Naive B cell (primary cell): ENCODE measurements at regions not wholly inside any gene's neighbourhood (a gene's known extent, or its start where the extent isn't known, plus 50 kb on each side); places are given as distances from the start of the nearest gene placed in this dataset.
"Not testable (repeated sequence)": the region's sequence is repeated elsewhere in the genome, so short reads cannot be mapped to it uniquely, and the experiment has no call there.

Experiments used
- ATAC-seq, 2 donors: fragments of 150-1000 bp; cut with Tn5 transposase; 2 replicates each; pipeline ENCODE4 v1.10.0; 2021; ENCODE audit warnings: low read depth in 2 of 2, mild to moderate bottlenecking in 2 of 2, moderate library complexity in 2 of 2
- DNase-seq: peaks from one replicate; pipeline ENCODE4 v3.0.0; 2022
- H3K27ac Mint-ChIP-seq, 6 donors: one replicate each; pipeline ENCODE4 v1.8.0; 2020 to 2022; ENCODE audit warnings: mild to moderate bottlenecking in 6 of 6, mixed read lengths in 6 of 6, moderate library complexity in 5 of 6, inconsistent platforms in 2 of 6
- H3K27me3 Mint-ChIP-seq, 3 donors: one replicate each; pipeline ENCODE4 v1.8.0; 2021 to 2022; ENCODE audit warnings: mixed read lengths in 3 of 3, mild to moderate bottlenecking in 1 of 3
- H3K36me3 Mint-ChIP-seq, 2 donors: one replicate each; pipeline ENCODE4 v1.8.0; 2020 to 2022; ENCODE audit warnings: mixed read lengths in 2 of 2, inconsistent platforms in 1 of 2, mild to moderate bottlenecking in 1 of 2
- H3K4me1 Mint-ChIP-seq, 3 donors: one replicate each; pipeline ENCODE4 v1.8.0; 2020 to 2022; ENCODE audit warnings: mixed read lengths in 3 of 3, inconsistent platforms in 1 of 3, mild to moderate bottlenecking in 1 of 3, moderate library complexity in 1 of 3
- H3K4me3 Mint-ChIP-seq, 8 donors: one replicate each; pipeline ENCODE4 v1.8.0; 2020 to 2022; ENCODE audit warnings: mild to moderate bottlenecking in 8 of 8, mixed read lengths in 8 of 8, moderate library complexity in 8 of 8, inconsistent platforms in 2 of 8
- H3K9me3 Mint-ChIP-seq, 7 donors: one replicate each; pipeline ENCODE4 v1.8.0; 2020 to 2022; ENCODE audit warnings: mixed read lengths in 7 of 7, mild to moderate bottlenecking in 5 of 7, inconsistent platforms in 2 of 7, moderate library complexity in 1 of 7

GRCh38 chr7:145497911-145498525, 618.6 kb upstream of the CNTNAP2 start:
- H3K9me3 Mint-ChIP-seq: peaks cover 0 to 9% (median 4%) of the 10 kb centered on the region in 7 donors
- no peaks in the 10 kb centered on the region for H3K27me3 Mint-ChIP-seq
- no peaks in the 10 kb centered on the region for H3K36me3 Mint-ChIP-seq
- DNase-seq (no peak), ATAC-seq (no peak)
- H3K4me1 Mint-ChIP-seq: no peaks in the 10 kb centered on the region
- no peak overlapping the region for H3K27ac Mint-ChIP-seq
- H3K4me3 Mint-ChIP-seq: no peak overlapping the region

- DNase-seq: no peak
Observed at GRCh38 chr7:145490356-145490755, 626.2 kb upstream of the CNTNAP2 start.

GRCh38 chr7:145489609-145490008, 627.0 kb upstream of the CNTNAP2 start:
- H3K4me1 Mint-ChIP-seq: no peaks in the 10 kb centered on the region
- no peak overlapping the region for H3K27ac Mint-ChIP-seq
- H3K4me3 Mint-ChIP-seq: no peak overlapping the region
- H3K27me3 Mint-ChIP-seq: no peaks in the 10 kb centered on the region
- ATAC-seq (no peak), DNase-seq (no peak)
- peaks cover 8 to 31% (median 10%) of the 10 kb centered on the region in 7 donors for H3K9me3 Mint-ChIP-seq
- H3K36me3 Mint-ChIP-seq: no peaks in the 10 kb centered on the region

More at GRCh38 chr7:145490356-145490755, 626.2 kb upstream of the CNTNAP2 start:
- Mint-ChIP-seq H3K4me3 (no peak overlapping the region), H3K4me1 (no peaks in the 10 kb centered on the region), H3K9me3 (peaks cover 8 to 31% (median 10%) of the 10 kb centered on the region in 7 donors), H3K27ac (no peak overlapping the region), H3K27me3 (no peaks in the 10 kb centered on the region), H3K36me3 (no peaks in the 10 kb centered on the region)
- no peak for ATAC-seq

GRCh38 chr7:145488816-145489215, 627.8 kb upstream of the CNTNAP2 start:
- Mint-ChIP-seq H3K27ac (no peak overlapping the region), H3K4me1 (no peaks in the 10 kb centered on the region)

GRCh38 chr7:145481985-145482384, 634.6 kb upstream of the CNTNAP2 start:
- DNase-seq (no peak), ATAC-seq (no peak)
- no peaks in the 10 kb centered on the region for H3K36me3 Mint-ChIP-seq
- no peak overlapping the region for H3K4me3 Mint-ChIP-seq
- H3K27me3 Mint-ChIP-seq: no peaks in the 10 kb centered on the region
- H3K9me3 Mint-ChIP-seq: peaks cover 0 to 8% (median 2%) of the 10 kb centered on the region in 7 donors
- H3K4me1 Mint-ChIP-seq: no peaks in the 10 kb centered on the region
- H3K27ac Mint-ChIP-seq: no peak overlapping the region

More at GRCh38 chr7:145488816-145489215, 627.8 kb upstream of the CNTNAP2 start:
- H3K4me3 Mint-ChIP-seq: no peak overlapping the region
- H3K36me3 Mint-ChIP-seq: no peaks in the 10 kb centered on the region
- DNase-seq: no peak
- peaks cover 7 to 31% (median 8%) of the 10 kb centered on the region in 7 donors for H3K9me3 Mint-ChIP-seq
- H3K27me3 Mint-ChIP-seq: no peaks in the 10 kb centered on the region
- ATAC-seq: no peak

GRCh38 chr7:145478541-145478940, 638.1 kb upstream of the CNTNAP2 start:
- ATAC-seq: no peak
- no peak overlapping the region for H3K4me3 Mint-ChIP-seq
- H3K27ac Mint-ChIP-seq: no peak overlapping the region
- H3K4me1 Mint-ChIP-seq: no peaks in the 10 kb centered on the region
- no peak for DNase-seq
- H3K9me3 Mint-ChIP-seq: peaks cover 0 to 9% (median 4%) of the 10 kb centered on the region in 7 donors
- no peaks in the 10 kb centered on the region for H3K36me3 Mint-ChIP-seq
- no peaks in the 10 kb centered on the region for H3K27me3 Mint-ChIP-seq

GRCh38 chr7:145474009-145474686, 638.3 kb upstream of the TPK1 start:
- Mint-ChIP-seq H3K4me3 (no peak overlapping the region), H3K9me3 (peaks cover 0 to 7% (median 4%) of the 10 kb centered on the region in 7 donors), H3K4me1 (no peaks in the 10 kb centered on the region), H3K36me3 (no peaks in the 10 kb centered on the region), H3K27ac (no peak overlapping the region), H3K27me3 (no peaks in the 10 kb centered on the region)
- DNase-seq (no peak), ATAC-seq (no peak)

GRCh38 chr7:145471883-145472282, 636.0 kb upstream of the TPK1 start:
- no peaks in the 10 kb centered on the region for H3K36me3 Mint-ChIP-seq
- ATAC-seq: no peak
- no peak for DNase-seq
- no peaks in the 10 kb centered on the region for H3K4me1 Mint-ChIP-seq
- H3K9me3 Mint-ChIP-seq: peaks cover 0 to 15% (median 5%) of the 10 kb centered on the region in 7 donors
- no peak overlapping the region for H3K4me3 Mint-ChIP-seq
- no peaks in the 10 kb centered on the region for H3K27me3 Mint-ChIP-seq
- peak overlapping the region in 1 of 6 donors; percentile 83 for H3K27ac Mint-ChIP-seq

GRCh38 chr7:145464287-145464686, 628.4 kb upstream of the TPK1 start:
- no peak overlapping the region for H3K4me3 Mint-ChIP-seq
- DNase-seq (no peak), ATAC-seq (no peak)
- no peaks in the 10 kb centered on the region for H3K36me3 Mint-ChIP-seq
- H3K4me1 Mint-ChIP-seq: no peaks in the 10 kb centered on the region
- no peaks in the 10 kb centered on the region for H3K27me3 Mint-ChIP-seq
- H3K9me3 Mint-ChIP-seq: peaks cover 0 to 14% (median 5%) of the 10 kb centered on the region in 7 donors
- H3K27ac Mint-ChIP-seq: no peak overlapping the region

GRCh38 chr7:145462463-145462862, 626.6 kb upstream of the TPK1 start:
- ATAC-seq: no peak
- Mint-ChIP-seq H3K4me3 (no peak overlapping the region), H3K9me3 (peaks cover 0 to 10% (median 6%) of the 10 kb centered on the region in 7 donors), H3K36me3 (no peaks in the 10 kb centered on the region), H3K27ac (no peak overlapping the region), H3K27me3 (no peaks in the 10 kb centered on the region), H3K4me1 (no peaks in the 10 kb centered on the region)
- DNase-seq: no peak

- no peaks in the 10 kb centered on the region for H3K4me1 Mint-ChIP-seq
- ATAC-seq (no peak), DNase-seq (no peak)
- H3K36me3 Mint-ChIP-seq: no peaks in the 10 kb centered on the region
- no peak overlapping the region for H3K27ac Mint-ChIP-seq
- no peaks in the 10 kb centered on the region for H3K27me3 Mint-ChIP-seq
- H3K9me3 Mint-ChIP-seq: peaks cover 0 to 9% (median 4%) of the 10 kb centered on the region in 7 donors
- H3K4me3 Mint-ChIP-seq: no peak overlapping the region
Observed at GRCh38 chr7:145434811-145435210, 599.0 kb upstream of the TPK1 start.

- DNase-seq: no peak
- Mint-ChIP-seq H3K4me1 (no peaks in the 10 kb centered on the region), H3K27ac (no peak overlapping the region), H3K4me3 (no peak overlapping the region), H3K27me3 (no peaks in the 10 kb centered on the region), H3K36me3 (no peaks in the 10 kb centered on the region), H3K9me3 (peaks cover 0 to 13% (median 7%) of the 10 kb centered on the region in 7 donors)
- no peak for ATAC-seq
Observed at GRCh38 chr7:145431834-145432233, 596.0 kb upstream of the TPK1 start.

GRCh38 chr7:145418481-145418880, 582.6 kb upstream of the TPK1 start:
- H3K4me1 Mint-ChIP-seq, H3K27me3 Mint-ChIP-seq, H3K4me3 Mint-ChIP-seq, H3K36me3 Mint-ChIP-seq, H3K27ac Mint-ChIP-seq, ATAC-seq, DNase-seq: not testable (repeated sequence)
- H3K9me3 Mint-ChIP-seq: peaks cover 3 to 16% (median 9%) of the 10 kb centered on the region in 7 donors

- no peak for DNase-seq
- Mint-ChIP-seq H3K27me3 (no peaks in the 10 kb centered on the region), H3K27ac (no peak overlapping the region), H3K36me3 (no peaks in the 10 kb centered on the region), H3K4me3 (no peak overlapping the region), H3K4me1 (no peaks in the 10 kb centered on the region), H3K9me3 (peaks cover 8 to 18% (median 9%) of the 10 kb centered on the region in 7 donors)
- ATAC-seq: no peak
Observed at GRCh38 chr7:145411066-145411465, 575.2 kb upstream of the TPK1 start.
